HFFc6 (cell line): ENCODE measurements at regions not wholly inside any gene's neighbourhood (a gene's known extent, or its start where the extent isn't known, plus 50 kb on each side); places are given as distances from the start of the nearest gene placed in this dataset.

Source experiments
- DNase-seq: peaks from one replicate; pipeline ENCODE4 v3.0.0-alpha.2; 2018
- H3K27ac Mint-ChIP-seq: 2 replicates; pipeline ENCODE4 v1.8.0; 2020; ENCODE audit warnings: mild to moderate bottlenecking, mixed read lengths
- H3K27me3 Mint-ChIP-seq: 2 replicates; pipeline ENCODE4 v1.8.0; 2021; ENCODE audit warnings: mild to moderate bottlenecking, moderate library complexity, mixed read lengths; ENCODE audit not compliant: insufficient read depth
- H3K36me3 Mint-ChIP-seq: 2 replicates; pipeline ENCODE4 v1.8.0; 2021; ENCODE audit warnings: low read depth, mixed read lengths
- H3K4me1 Mint-ChIP-seq: 2 replicates; pipeline ENCODE4 v1.8.0; 2020; ENCODE audit warnings: low read depth, mixed read lengths
- H3K4me3 Mint-ChIP-seq: 2 replicates; pipeline ENCODE4 v1.8.0; 2020; ENCODE audit warnings: mild to moderate bottlenecking, moderate library complexity, mixed read lengths
- H3K9me3 Mint-ChIP-seq: 2 replicates; pipeline ENCODE4 v1.8.0; 2020; ENCODE audit warnings: mild to moderate bottlenecking, mixed read lengths
- CTCF ChIP-seq: fragments of 200-600 bp; sonication (generic); IDR thresholded peaks from 2 replicates; pipeline ENCODE4 v1.5.0; 2021; ENCODE audit warnings: antibody characterized with exemption, mild to moderate bottlenecking

- no peak for TF ChIP-seq CTCF
- DNase-seq = no peak
- Mint-ChIP-seq H3K9me3 (no peaks in the 10 kb centered on the region), H3K36me3 (no peaks in the 10 kb centered on the region), H3K4me3 (no peak overlapping the region), H3K4me1 (no peaks in the 10 kb centered on the region), H3K27me3 (no peaks in the 10 kb centered on the region; the same call in 1 of the 2 replicates), H3K27ac (no peak overlapping the region)
Measured at GRCh38 chr12:24696800-24697199, 252.1 kb downstream of the BCAT1 start.

GRCh38 chr12:24695657-24696329, 253.1 kb downstream of the BCAT1 start:
- no peaks in the 10 kb centered on the region for H3K36me3 Mint-ChIP-seq
- H3K4me1 Mint-ChIP-seq = no peaks in the 10 kb centered on the region
- DNase-seq = no peak

GRCh38 chr12:24695103-24695502, 253.8 kb downstream of the BCAT1 start:
- Mint-ChIP-seq H3K36me3 (no peaks in the 10 kb centered on the region), H3K4me1 (no peaks in the 10 kb centered on the region), H3K27me3 (no peaks in the 10 kb centered on the region; the same call in 1 of the 2 replicates), H3K9me3 (no peaks in the 10 kb centered on the region), H3K27ac (no peak overlapping the region), H3K4me3 (no peak overlapping the region)
- no peak for DNase-seq
- no peak for TF ChIP-seq CTCF

More at GRCh38 chr12:24695657-24696329, 253.1 kb downstream of the BCAT1 start:
- no peaks in the 10 kb centered on the region; the same call in 1 of the 2 replicates for H3K27me3 Mint-ChIP-seq
- H3K27ac Mint-ChIP-seq = no peak overlapping the region
- no peak for TF ChIP-seq CTCF
- H3K9me3 Mint-ChIP-seq = no peaks in the 10 kb centered on the region
- no peak overlapping the region for H3K4me3 Mint-ChIP-seq

GRCh38 chr12:24688601-24689000, 260.3 kb downstream of the BCAT1 start:
- no peaks in the 10 kb centered on the region for H3K4me1 Mint-ChIP-seq

GRCh38 chr12:24681570-24681969, 267.3 kb downstream of the BCAT1 start:
- Mint-ChIP-seq H3K4me3 (no peak overlapping the region), H3K27ac (no peak overlapping the region), H3K4me1 (no peaks in the 10 kb centered on the region), H3K36me3 (no peaks in the 10 kb centered on the region), H3K9me3 (no peaks in the 10 kb centered on the region), H3K27me3 (no peaks in the 10 kb centered on the region; the same call in 1 of the 2 replicates)
- no peak for DNase-seq
- TF ChIP-seq CTCF = no peak

More at GRCh38 chr12:24688601-24689000, 260.3 kb downstream of the BCAT1 start:
- H3K27ac Mint-ChIP-seq = no peak overlapping the region
- H3K27me3 Mint-ChIP-seq = no peaks in the 10 kb centered on the region; the same call in 1 of the 2 replicates
- H3K4me3 Mint-ChIP-seq = no peak overlapping the region
- DNase-seq = no peak
- H3K9me3 Mint-ChIP-seq = no peaks in the 10 kb centered on the region
- no peaks in the 10 kb centered on the region for H3K36me3 Mint-ChIP-seq
- no peak for TF ChIP-seq CTCF
